IMR-90 (cell line): ENCODE measurements at regions not wholly inside any gene's neighbourhood (a gene's known extent, or its start where the extent isn't known, plus 50 kb on each side); places are given as distances from the start of the nearest gene placed in this dataset.

ENCODE experiments used
- ATAC-seq: fragments of 200-7000 bp; cut with Tn5 transposase; 2 replicates; pipeline ENCODE4 v1.9.1; 2020; ENCODE audit warnings: low read depth, mild to moderate bottlenecking, moderate library complexity
- BruUV-seq: library from RNA; stranded (reverse); fragments of 400-500 nt; replicated peaks from 2 replicates; lab custom pipeline; 2021; lab: Mats Ljungman, UMichigan
- CTCF ChIA-PET: fragments of 300-600 bp; formaldehyde crosslinking; extraction: SDS; loops from one replicate; lab custom pipeline; 2021; ENCODE audit warnings: antibody characterized with exemption; lab: Yijun Ruan, JAX
- POLR2A ChIA-PET: fragments of 300-600 bp; sonication (Branson Sonifier 250); formaldehyde crosslinking; loops from one replicate; lab custom pipeline; 2022; ENCODE audit warnings: antibody characterized with exemption; ENCODE audit not compliant: unreplicated experiment; lab: Charles Lee
- DNase-seq: peaks from one replicate; pipeline ENCODE4 v3.0.0; 2013
- H2AFZ ChIP-seq: replicated peaks from 2 replicates; pipeline ENCODE3; 2013; ENCODE audit warnings: low read length, mild to moderate bottlenecking; ENCODE audit not compliant: poor library complexity
- H2AK5ac ChIP-seq: 2 replicates; pipeline ENCODE4 v1.6.1; 2013; ENCODE audit warnings: low read depth, low read length, inconsistent platforms
- H2AK9ac ChIP-seq: replicated peaks from 2 replicates; pipeline ENCODE3; 2013; ENCODE audit warnings: mild to moderate bottlenecking, low read depth, low read length, moderate library complexity; ENCODE audit not compliant: poor library complexity
- H2BK120ac ChIP-seq: 2 replicates; pipeline ENCODE4 v1.6.1; 2013; ENCODE audit warnings: low read depth, low read length, inconsistent platforms
- H2BK15ac ChIP-seq: 3 replicates; pipeline ENCODE4 v1.6.1; 2013; ENCODE audit warnings: low read depth, low read length, inconsistent platforms
- H2BK20ac ChIP-seq: 2 replicates; pipeline ENCODE4 v1.6.1; 2013; ENCODE audit warnings: low read depth, mild to moderate bottlenecking, inconsistent platforms, low read length, moderate library complexity
- H2BK5ac ChIP-seq: 2 replicates; pipeline ENCODE4 v1.6.1; 2013; ENCODE audit warnings: mild to moderate bottlenecking, low read depth, low read length, inconsistent platforms; ENCODE audit not compliant: poor library complexity, severe bottlenecking
- H3K14ac ChIP-seq: replicated peaks from 2 replicates; pipeline ENCODE4 v1.6.1; 2013; ENCODE audit warnings: low read depth, low read length, inconsistent platforms
- H3K18ac ChIP-seq: 2 replicates; pipeline ENCODE4 v1.6.1; 2013; ENCODE audit warnings: low read depth, low read length, control low read depth
- H3K23ac ChIP-seq: 2 replicates; pipeline ENCODE4 v1.6.1; 2013; ENCODE audit warnings: low read depth, low read length, inconsistent platforms
- H3K27ac ChIP-seq: 2 replicates; pipeline ENCODE4 v1.5.1; 2013; ENCODE audit warnings: mild to moderate bottlenecking, control low read depth, low read length; ENCODE audit not compliant: insufficient read depth
- H3K27me3 ChIP-seq: 2 replicates; pipeline ENCODE4 v1.6.1; 2013; ENCODE audit warnings: low read length; ENCODE audit not compliant: control insufficient read depth, insufficient read depth
- H3K36me3 ChIP-seq: 2 replicates; pipeline ENCODE4 v1.6.1; 2013; ENCODE audit warnings: low read length, mixed read lengths; ENCODE audit not compliant: control insufficient read depth, insufficient read depth
- H3K4ac ChIP-seq: 2 replicates; pipeline ENCODE4 v1.6.1; 2013; ENCODE audit warnings: low read depth, low read length, inconsistent platforms
- H3K4me1 ChIP-seq: 2 replicates; pipeline ENCODE4 v1.6.1; 2013; ENCODE audit warnings: low read length, mixed read lengths; ENCODE audit not compliant: control insufficient read depth, insufficient read depth
- H3K4me2 ChIP-seq: 2 replicates; pipeline ENCODE4 v1.6.1; 2013; ENCODE audit warnings: low read depth, mild to moderate bottlenecking, control low read depth, low read length, moderate library complexity
- H3K4me3 ChIP-seq: 2 replicates; pipeline ENCODE4 v1.5.1; 2013; ENCODE audit warnings: low read depth, mild to moderate bottlenecking, control low read depth, low read length, moderate library complexity; ENCODE audit not compliant: insufficient read depth
- H3K56ac ChIP-seq: 2 replicates; pipeline ENCODE4 v1.6.1; 2013; ENCODE audit warnings: low read length, inconsistent platforms; ENCODE audit not compliant: insufficient read depth; ENCODE audit errors: extremely low read depth
- H3K79me1 ChIP-seq, 2 experiments: 2 replicates each; pipeline ENCODE4 v1.6.1; 2013; ENCODE audit warnings: low read length in 2 of 2, inconsistent platforms in 1 of 2, low read depth in 1 of 2
- H3K9ac ChIP-seq: 2 replicates; pipeline ENCODE4 v1.6.1; 2013; ENCODE audit warnings: low read depth, low read length, control low read depth
- H3K9me1 ChIP-seq: 2 replicates; pipeline ENCODE4 v1.6.1; 2013; ENCODE audit warnings: low read length, inconsistent platforms; ENCODE audit not compliant: insufficient read depth
- H3K9me3 ChIP-seq: 2 replicates; pipeline ENCODE4 v1.6.1; 2013; ENCODE audit warnings: low read length; ENCODE audit not compliant: control insufficient read depth, insufficient read depth
- H4K20me1 ChIP-seq: 2 replicates; pipeline ENCODE4 v1.6.1; 2013; ENCODE audit warnings: low read length, inconsistent platforms; ENCODE audit not compliant: insufficient read depth
- H4K5ac ChIP-seq: 2 replicates; pipeline ENCODE4 v1.6.1; 2013; ENCODE audit warnings: mild to moderate bottlenecking, low read depth, low read length, control low read depth
- H4K8ac ChIP-seq, 2 experiments: 2 replicates each; pipeline ENCODE4 v1.6.1; 2013; ENCODE audit warnings: low read depth in 2 of 2, low read length in 2 of 2, control low read depth in 1 of 2, inconsistent platforms in 1 of 2
- H4K91ac ChIP-seq: 2 replicates; pipeline ENCODE4 v1.6.1; 2013; ENCODE audit warnings: low read depth, low read length, inconsistent platforms; ENCODE audit not compliant: insufficient read depth
- CEBPB ChIP-seq: IDR thresholded peaks from 2 replicates; pipeline ENCODE4 v1.6.1; 2012; ENCODE audit warnings: low read depth, low read length, improper control_type of control experiment
- CTCF ChIP-seq: conservative IDR thresholded peaks from 2 replicates; pipeline ENCODE4 v1.5.1; 2012; ENCODE audit warnings: mild to moderate bottlenecking, low read depth, low read length, improper control_type of control experiment
- MAFK ChIP-seq: IDR thresholded peaks from 2 replicates; pipeline ENCODE4 v1.6.1; 2012; ENCODE audit warnings: low read depth, low read length, improper control_type of control experiment
- NFE2L2 ChIP-seq: fragments of 150-350 bp; IDR thresholded peaks from 2 replicates; pipeline ENCODE4 v1.6.1; 2016; ENCODE audit warnings: low read depth, mild to moderate bottlenecking, low read length
- RAD21 ChIP-seq: IDR thresholded peaks from 2 replicates; pipeline ENCODE4 v1.6.1; 2012; ENCODE audit warnings: low read length, improper control_type of control experiment
- USF2 ChIP-seq: fragments of 150-350 bp; IDR thresholded peaks from 2 replicates; pipeline ENCODE4 v1.6.1; 2017; ENCODE audit warnings: mild to moderate bottlenecking, antibody characterized with exemption, low read length, low read depth
- WGBS, 2 experiments: methylation state at CpG; one replicate each; pipeline versions ENCODE4 v1.1.5 to v1.1.7; 2013; ENCODE audit warnings: missing lambda C conversion rate in 2 of 2; ENCODE audit not compliant: insufficient read length in 1 of 2; ENCODE audit errors: extremely low coverage in 2 of 2; 5-methylcytosine and 5-hydroxymethylcytosine counted together
- dilution Hi-C: fragments of 300-500 bp; cut with HindIII; formaldehyde crosslinking; loops from one replicate; pipeline ENCODE4 v1.14.3; 2018; ENCODE audit warnings: low sequenced_read_pairs; ENCODE audit not compliant: unreplicated experiment
- in situ Hi-C: fragments of 300-500 bp; cut with MboI; formaldehyde crosslinking; loops from 3 replicates; pipeline ENCODE4 v1.14.3; 2019; ENCODE audit warnings: low sequenced_read_pairs, inconsistent platforms, mixed read lengths
- intact Hi-C: fragments of 100-400 bp; cut with micrococcal nuclease; formaldehyde crosslinking; loops from 2 replicates; pipeline ENCODE4 v1.10.0; 2022

GRCh38 chr11:15747671-15748070 is 608.7 kb downstream of the SOX6 start:
- Histone ChIP-seq H3K56ac (peak overlapping the region; percentile 85; the same call in 1 of the 2 replicates), H3K27me3 (no peaks in the 10 kb centered on the region), H4K5ac (peak overlapping the region; percentile 87), H3K4ac (peak overlapping the region; percentile 84), H3K4me1 (peaks cover 19% of the 10 kb centered on the region), H4K20me1 (no peaks in the 10 kb centered on the region), H3K4me3 (no peak overlapping the region), H3K23ac (peak overlapping the region; percentile 81), H2BK5ac (peak overlapping the region; percentile 94), H3K27ac (peak overlapping the region; percentile 85), H4K8ac (peak overlapping the region; percentile 21 to 80; a peak in 3 of 4 replicates), H2BK120ac (peak overlapping the region; percentile 96), H3K9ac (peak overlapping the region; percentile 23; the same call in 1 of the 2 replicates), H3K79me1 (no peaks in the 10 kb centered on the region), H3K36me3 (no peaks in the 10 kb centered on the region), H2BK20ac (peak overlapping the region; percentile 87), H2AK5ac (no peak overlapping the region; the same call in 1 of the 2 replicates), H2AK9ac (no peak overlapping the region), H2BK15ac (peak overlapping the region; percentile 52; the same call in 2 of the 3 replicates), H3K18ac (peak overlapping the region; percentile 98), H2AFZ (no peak overlapping the region), H3K4me2 (peak overlapping the region; percentile 71; the same call in 1 of the 2 replicates), H4K91ac (peak overlapping the region; percentile 80), H3K9me1 (peaks cover 20% of the 10 kb centered on the region), H3K14ac (peak overlapping the region; percentile 77), H3K9me3 (no peaks in the 10 kb centered on the region)
- DNase-seq (peak; percentile 72), ATAC-seq (peak; percentile 84)
- TF ChIP-seq MAFK (no peak), RAD21 (no peak), CTCF (no peak), NFE2L2 (no peak), CEBPB (no peak), USF2 (no peak)
- ChIA-PET CTCF (interaction anchor here (0.6 to 1.7 kb wide), 3 partner anchors 14 to 601 kb away, joined by 3 to 4 read pairs (median 3); no protein-coding TSS in a partner anchor), POLR2A (interaction anchor here (0.8 kb wide), 1 partner anchor 141 kb away, joined by 3 read pairs; no protein-coding TSS in a partner anchor)
- BruUV-seq = no TSS peak
- intact Hi-C loops = no loop called here
- no CpG with 5 or more reads among the region's 2 CpGs for WGBS, 2 experiments
- dilution Hi-C loops = no loop called here
- in situ Hi-C loops = no loop called here
